ENCODE measurements at regions not wholly inside any gene's neighbourhood (a gene's known extent, or its start where the extent isn't known, plus 50 kb on each side); places are given as distances from the start of the nearest gene placed in this dataset.
"Not testable (repeated sequence)": the region's sequence is repeated elsewhere in the genome, so short reads cannot be mapped to it uniquely, and the experiment has no call there.

DNA sequence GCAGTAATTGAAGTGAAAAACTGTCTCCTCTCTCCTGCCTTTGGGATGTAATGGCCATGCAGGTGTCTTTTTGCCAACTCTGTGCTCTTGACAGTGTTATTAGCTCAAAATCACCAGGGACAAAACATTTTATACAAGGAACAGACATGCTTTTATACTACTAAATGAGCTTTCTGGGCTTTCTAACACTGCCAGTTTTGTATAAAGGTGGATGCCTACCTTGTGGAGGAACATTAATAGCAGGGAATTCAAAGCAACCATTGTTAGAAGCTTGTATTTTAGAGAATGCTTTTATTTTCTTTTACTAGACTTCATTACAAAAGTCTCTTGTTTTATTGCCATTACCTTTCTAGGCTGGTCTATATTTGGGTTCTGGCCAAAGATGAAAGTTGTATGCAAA, 54.7 kb upstream of the ARSJ start:
- no peak for TF ChIP-seq POLR2A (IDR thresholded peaks at IDR 0.05; ENCODE audit: low read depth, low read length)
- DNase-seq (ENCODE audit: insufficient read length, low spot score) (no peak), FAIRE-seq (no peak)

DNA sequence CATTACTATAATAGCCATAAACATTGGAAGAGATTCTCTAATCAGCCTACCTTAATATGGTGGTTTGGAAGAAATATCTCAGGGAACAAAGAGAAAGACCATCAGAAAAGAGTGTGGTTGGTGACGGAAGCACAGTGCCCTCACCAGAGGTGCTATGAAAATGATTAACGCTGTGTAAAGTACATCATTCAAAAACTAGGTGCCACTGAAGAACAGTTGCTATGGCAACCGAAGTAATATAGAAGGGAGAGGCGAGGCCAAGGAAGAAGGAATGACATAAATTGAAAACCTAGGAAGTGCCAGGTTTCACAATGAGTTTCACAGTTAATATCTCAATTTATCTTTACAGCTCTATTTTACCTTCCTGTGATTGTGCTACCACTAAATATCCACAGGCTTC, 57.0 kb upstream of the ARSJ start:
- no peak for FAIRE-seq
- no peak for TF ChIP-seq POLR2A (IDR thresholded peaks at IDR 0.05; ENCODE audit: low read depth, low read length)
- no peak for DNase-seq (ENCODE audit: insufficient read length, low spot score)

DNA sequence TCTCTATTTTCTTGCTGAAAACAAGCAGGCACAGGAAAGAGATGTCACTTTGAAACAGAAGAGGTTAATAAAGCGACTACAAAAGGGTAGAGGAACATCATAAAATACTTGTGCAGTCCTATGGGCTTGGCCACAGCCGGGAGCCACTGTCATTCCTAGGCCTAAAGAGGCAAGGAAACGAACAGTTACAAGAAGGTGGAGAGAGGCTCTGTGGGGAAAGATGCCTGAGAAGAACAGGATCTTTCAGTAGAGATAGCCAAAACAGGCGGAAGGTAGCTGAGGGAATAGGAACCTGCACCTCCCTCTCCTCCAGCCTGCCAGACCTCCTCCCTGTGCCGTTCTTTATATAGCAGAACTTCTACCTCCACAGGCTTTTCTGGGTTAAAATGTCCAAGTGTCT, 57.4 kb upstream of the ARSJ start:
- TF ChIP-seq POLR2A (IDR thresholded peaks at IDR 0.05; ENCODE audit: low read depth, low read length), result no peak
- DNase-seq (ENCODE audit: insufficient read length, low spot score) (no peak), FAIRE-seq (no peak)

DNA sequence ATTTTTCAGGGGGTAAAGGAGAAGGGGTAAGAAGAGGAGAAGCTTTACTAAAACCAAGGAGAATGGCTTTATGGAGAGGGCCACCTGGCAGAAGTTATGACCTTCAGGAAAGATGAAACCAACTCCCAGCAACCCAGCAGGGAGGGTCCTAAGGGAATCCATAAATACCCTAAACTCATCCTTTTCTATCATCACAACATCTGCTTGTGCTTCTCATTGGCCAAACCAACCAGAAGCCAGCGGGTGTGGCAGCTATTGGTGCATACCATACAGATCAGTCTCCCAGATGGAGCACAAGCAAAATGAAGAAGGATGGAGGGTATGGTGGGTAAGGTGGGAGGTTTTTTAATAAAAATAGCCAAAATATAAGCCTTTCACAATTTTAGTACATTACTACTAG, 58.5 kb upstream of the ARSJ start:
- DNase-seq (ENCODE audit: insufficient read length, low spot score) (no peak), FAIRE-seq (no peak)
- no peak for TF ChIP-seq POLR2A (IDR thresholded peaks at IDR 0.05; ENCODE audit: low read depth, low read length)

DNA sequence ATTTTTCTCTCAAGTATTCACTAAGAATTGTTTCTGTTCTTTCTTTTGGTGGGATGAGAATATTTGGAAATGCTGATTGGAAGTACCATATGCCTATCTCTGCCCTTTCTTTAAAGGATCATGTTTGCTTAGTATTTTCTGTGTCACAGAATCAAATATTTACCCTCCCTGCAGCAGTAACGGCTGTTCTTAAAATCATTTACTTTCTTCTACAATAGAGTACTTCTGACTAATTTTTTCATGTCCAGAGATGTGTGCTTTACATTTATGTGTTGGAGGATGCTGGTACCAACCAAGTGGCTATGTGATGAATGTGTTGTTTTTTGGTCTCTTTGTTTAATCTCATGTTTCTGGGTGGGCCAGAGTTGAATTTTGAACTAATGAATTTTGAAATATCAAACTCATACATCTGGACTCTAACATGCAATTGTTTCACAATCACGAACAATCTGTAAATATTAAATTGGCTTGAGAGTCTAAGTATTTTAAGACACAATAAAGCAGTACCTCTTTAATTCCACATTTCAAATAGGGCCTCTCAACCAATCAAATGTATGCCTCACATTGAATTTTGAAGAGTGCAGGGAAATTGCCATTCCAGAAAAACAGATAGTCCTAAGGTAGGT, 59.4 kb upstream of the ARSJ start:
- TF ChIP-seq POLR2A (IDR thresholded peaks at IDR 0.05; ENCODE audit: low read depth, low read length), result no peak
- FAIRE-seq (no peak), DNase-seq (ENCODE audit: insufficient read length, low spot score) (no peak)

DNA sequence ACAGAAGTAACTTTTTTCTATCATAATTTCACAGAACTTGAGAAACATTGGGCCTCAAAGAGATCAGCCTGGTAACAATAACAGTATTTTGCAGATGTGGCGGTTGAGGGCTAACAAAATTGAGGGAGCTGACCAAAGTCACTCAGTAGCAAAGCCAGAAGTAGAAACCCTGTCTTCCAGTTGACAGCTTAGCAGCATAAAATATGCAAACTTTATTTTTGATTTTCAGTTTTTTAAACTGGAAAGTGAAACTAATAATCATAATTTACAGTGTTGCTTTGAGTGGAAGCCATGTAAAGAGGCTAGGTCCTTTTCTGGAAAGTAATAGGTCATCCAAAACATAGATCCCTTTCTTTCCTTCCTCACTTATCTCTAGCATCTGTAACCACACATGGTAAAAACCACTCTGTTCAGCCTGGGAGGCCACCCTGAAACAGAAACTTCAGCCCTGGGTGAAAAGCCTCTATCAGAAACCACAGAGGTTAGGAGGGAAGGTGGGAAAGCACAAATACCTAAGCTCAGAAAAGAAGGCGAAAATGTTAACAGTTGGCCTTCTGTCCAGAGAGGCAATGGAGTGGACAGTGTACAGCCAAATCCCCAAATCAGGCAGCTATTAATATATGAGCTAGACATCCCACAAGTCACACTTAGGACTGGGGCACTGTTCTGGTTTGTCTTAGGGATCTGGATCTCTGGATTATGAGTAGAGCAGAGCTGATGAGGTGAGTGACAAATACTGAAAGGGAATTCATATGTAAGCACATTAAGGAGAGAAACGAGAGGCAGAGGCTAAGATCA, 61.1 kb upstream of the ARSJ start:
- DNase-seq (ENCODE audit: insufficient read length, low spot score) (no peak), FAIRE-seq (no peak)

DNA sequence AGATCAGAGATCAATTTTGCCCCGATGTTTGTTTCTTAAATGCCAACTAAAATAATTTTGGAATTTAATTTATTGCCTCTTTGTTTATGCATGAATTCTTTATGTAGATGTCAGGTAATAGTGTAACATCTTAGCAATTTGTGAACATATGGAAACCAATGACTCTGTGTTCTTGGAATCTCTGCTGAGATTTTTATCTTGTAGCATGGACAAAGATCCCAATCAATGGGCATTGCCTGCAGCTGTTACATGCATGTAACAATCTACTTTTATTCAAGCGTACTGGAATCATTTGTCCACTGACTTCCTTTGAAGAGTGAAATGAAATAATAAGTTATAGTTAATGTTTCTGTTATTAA, 61.6 kb upstream of the ARSJ start:
- DNase-seq (ENCODE audit: insufficient read length, low spot score) (no peak), FAIRE-seq (no peak)
- TF ChIP-seq POLR2A (IDR thresholded peaks at IDR 0.05; ENCODE audit: low read depth, low read length), result no peak

More for the DNA sequence above, 61.1 kb upstream of the ARSJ start:
- TF ChIP-seq POLR2A (IDR thresholded peaks at IDR 0.05; ENCODE audit: low read depth, low read length), result no peak

DNA sequence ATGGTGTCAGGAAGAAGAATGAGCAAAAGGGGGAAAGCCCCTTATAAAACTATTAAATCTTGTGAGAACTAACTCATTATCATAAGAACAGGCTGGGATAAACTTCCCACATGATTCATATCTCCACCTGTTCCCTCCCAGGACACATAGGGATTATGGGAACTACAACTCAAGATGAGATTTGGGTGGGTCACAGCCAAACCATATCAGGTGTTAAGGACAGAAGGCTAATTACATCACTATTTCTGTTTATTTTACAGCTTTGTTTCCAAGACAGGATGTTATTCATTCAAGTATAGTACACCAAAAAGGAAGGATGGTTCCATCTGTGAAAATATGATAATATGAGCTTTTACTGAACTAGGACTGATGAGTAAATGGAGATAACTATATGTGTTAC, 63.7 kb upstream of the ARSJ start:
- FAIRE-seq, result no peak
- no peak for DNase-seq (ENCODE audit: insufficient read length, low spot score)
- no peak for TF ChIP-seq POLR2A (IDR thresholded peaks at IDR 0.05; ENCODE audit: low read depth, low read length)

DNA sequence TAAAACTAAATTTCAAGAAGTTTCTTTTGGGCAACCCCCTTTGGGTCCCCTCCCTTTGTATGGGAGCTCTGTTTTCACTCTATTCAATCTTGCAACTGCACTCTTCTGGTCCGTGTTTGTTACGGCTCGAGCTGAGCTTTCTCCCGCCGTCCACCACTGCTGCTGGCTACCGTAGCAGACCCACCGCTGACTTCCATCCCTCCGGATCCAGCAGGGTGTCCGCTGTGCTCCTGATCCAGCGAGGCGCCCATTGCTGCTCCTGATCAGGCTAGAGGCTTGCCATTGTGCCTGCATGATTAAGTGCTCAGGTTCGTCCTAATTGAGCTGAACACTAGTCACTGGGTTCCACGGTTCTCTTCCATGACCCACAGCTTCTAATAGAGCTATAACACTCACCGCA, 64.9 kb upstream of the ARSJ start:
- not testable (repeated sequence) for FAIRE-seq; DNase-seq (ENCODE audit: insufficient read length, low spot score)

DNA sequence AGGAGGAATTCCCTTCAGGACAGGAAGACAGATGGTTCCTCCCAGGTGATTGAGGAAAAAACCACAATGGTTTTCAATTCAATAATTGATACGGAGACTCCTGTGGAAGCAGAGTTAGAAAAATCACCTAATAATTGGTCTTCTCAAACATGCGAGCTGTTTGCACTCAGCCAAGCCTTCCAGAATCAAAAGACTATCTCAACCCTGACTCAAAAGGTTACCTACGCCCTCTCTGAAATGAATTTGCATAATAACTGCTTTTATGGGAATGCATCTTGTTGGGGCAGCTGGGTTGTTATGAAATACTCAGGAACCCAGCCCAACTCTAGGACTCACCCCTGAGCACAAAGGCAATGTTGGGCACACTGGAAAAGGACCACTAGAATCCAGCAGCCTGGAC, 66.9 kb upstream of the ARSJ start:
- TF ChIP-seq POLR2A (IDR thresholded peaks at IDR 0.05; ENCODE audit: low read depth, low read length), result no peak
- FAIRE-seq (no peak), DNase-seq (ENCODE audit: insufficient read length, low spot score) (no peak)

DNA sequence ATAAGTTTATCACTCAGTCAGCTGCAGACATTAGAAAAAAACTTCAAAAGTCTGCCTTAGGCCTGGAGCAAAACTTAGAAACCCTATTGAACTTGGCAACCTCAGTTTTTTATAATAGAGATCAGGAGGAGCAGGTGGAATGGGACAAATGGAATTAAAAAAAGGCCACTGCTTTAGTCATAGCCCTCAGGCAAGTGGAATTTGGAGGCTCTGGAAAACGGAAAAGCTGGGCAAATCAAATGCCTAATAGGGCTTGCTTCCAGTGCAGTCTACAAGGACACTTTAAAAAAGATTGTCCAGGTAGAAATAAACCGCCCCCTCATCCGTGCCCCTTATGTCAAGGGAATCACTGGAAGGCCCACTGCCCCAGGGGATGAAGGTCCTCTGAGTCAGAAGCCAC, 68.7 kb upstream of the ARSJ start:
- not testable (repeated sequence) for FAIRE-seq; DNase-seq (ENCODE audit: insufficient read length, low spot score)

DNA sequence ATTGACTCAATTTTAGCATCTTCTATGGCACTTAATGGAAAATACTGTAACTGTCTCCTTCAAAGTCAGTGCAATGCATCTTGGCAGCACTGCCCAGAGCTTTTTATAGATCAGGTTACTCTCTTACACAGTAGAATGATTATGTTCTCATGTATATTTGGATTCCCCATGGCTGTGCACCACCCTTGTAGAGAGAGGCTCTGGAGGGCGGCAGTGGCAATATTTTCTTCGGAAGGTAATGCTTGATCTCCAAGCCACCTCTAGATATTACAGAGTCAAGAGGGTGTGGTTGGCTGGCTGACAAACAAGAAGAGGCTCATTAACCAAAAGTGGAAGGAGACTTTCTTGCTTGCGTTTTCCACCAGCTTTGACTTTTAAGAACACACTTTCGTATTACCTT, 72.8 kb upstream of the ARSJ start:
- no peak for TF ChIP-seq POLR2A (IDR thresholded peaks at IDR 0.05; ENCODE audit: low read depth, low read length)
- FAIRE-seq (no peak), DNase-seq (ENCODE audit: insufficient read length, low spot score) (no peak)

DNA sequence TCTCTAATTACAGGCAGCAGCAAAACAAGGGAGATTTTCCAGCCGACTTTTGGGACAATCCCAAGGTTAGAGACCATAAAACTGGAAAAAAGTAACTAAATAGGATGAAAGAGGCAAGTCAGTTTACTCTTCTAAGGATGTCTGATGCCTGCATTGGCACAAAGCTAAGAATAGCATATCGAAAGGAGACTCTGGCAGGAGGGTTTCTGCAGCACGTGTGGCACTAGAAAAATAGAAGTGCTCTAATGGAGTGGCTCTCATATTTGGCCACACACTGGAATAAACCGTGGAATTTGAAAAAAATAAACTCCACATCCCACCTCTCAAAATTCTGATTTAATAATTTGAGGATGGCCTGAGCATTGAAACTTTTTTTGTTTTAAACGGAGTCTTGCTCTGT, 77.2 kb upstream of the ARSJ start:
- FAIRE-seq, result no peak

DNA sequence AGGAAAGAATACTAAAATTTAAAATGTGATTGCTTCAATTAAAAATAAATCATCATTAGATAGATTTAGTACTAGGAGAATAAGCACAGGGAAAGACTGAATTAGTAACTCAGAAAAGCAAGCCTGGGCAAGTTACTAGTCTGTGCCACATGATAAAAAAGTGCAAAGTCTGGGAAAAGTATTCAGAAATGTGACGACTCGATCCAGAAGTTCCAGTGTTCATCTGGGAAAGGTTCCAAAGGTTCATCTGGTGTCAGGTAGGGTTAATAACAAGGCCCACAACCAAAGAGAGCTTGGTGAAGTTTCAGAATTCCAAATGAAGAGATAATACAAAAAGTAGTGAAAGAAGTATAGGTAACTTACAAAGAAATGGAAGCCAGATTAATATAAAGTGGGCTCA, 78.3 kb upstream of the ARSJ start:
- DNase-seq (ENCODE audit: insufficient read length, low spot score), result no peak
- no peak for TF ChIP-seq POLR2A (IDR thresholded peaks at IDR 0.05; ENCODE audit: low read depth, low read length)
- no peak for FAIRE-seq

More for the DNA sequence above, 77.2 kb upstream of the ARSJ start:
- DNase-seq (ENCODE audit: insufficient read length, low spot score), result no peak
- TF ChIP-seq POLR2A (IDR thresholded peaks at IDR 0.05; ENCODE audit: low read depth, low read length), result no peak

DNA sequence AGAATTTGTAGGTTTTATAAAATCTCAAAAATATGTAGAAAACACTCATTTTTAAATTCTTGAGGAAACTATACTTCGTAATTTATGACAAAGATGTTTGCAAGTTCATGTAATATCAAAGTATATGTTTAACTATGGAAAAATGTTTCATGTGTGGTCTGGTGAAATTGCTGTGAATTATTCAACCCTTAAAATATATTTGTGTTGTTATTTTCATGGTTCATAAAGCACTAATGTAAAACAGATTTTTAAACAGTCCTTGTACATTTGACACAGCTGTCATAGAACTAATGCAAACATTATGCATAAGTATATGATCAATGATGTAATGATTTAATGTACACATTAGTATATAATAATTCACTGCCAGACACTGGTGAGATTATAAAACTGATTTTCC, 83.1 kb upstream of the ARSJ start:
- TF ChIP-seq POLR2A (IDR thresholded peaks at IDR 0.05; ENCODE audit: low read depth, low read length), result no peak
- FAIRE-seq, result no peak

More for the DNA sequence above, 83.1 kb upstream of the ARSJ start:
- DNase-seq (ENCODE audit: insufficient read length, low spot score), result no peak
